ENCODE measurements at regions not wholly inside any gene's neighbourhood (a gene's known extent, or its start where the extent isn't known, plus 50 kb on each side); places are given as distances from the start of the nearest gene placed in this dataset.
"Not testable (repeated sequence)": the region's sequence is repeated elsewhere in the genome, so short reads cannot be mapped to it uniquely, and the experiment has no call there.

DNA sequence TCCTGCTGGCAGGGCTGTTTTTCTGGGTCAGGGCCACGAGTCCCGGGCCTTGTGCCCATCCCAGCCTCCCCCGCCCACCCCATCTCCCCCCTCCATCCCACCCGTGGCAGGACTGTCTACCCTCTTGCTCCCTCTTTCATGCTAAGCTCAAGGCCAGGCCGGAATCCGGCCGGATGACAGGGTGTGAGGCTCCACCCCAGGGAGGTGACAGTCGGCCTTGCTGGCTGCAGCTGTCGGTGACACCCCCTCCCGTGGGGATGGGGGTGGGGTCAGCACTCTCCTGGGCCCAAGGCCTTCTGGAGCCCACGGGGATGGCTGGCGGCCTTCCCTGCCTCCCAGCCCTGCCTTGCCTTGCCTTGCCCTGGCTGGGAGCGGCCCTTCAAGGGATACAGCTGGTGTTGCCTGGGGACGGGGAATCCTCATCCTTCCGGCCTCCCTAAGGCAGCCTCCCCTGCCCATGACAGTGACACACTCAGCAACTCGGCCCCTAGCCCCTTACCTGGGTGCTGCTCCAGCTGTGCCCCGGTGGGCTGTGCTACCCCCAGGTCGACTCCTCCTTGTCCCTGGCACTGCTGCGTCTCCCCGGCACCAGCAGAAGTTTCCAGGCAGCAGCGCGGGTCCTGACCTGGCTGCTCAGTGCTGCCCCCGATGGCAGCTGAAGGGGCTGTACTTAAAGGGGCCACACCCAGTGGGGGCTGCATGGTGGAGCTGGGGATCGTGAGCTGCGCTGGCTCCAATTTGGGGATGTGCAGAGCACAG lies 303.9 kb downstream of the CCDC74A start:
- H3K27ac ChIP-seq (ENCODE audit: extremely low read depth, low read depth, low read length); H3K4me3 ChIP-seq; FAIRE-seq; POLR2A ChIA-PET; H3K79me2 ChIP-seq (ENCODE audit: control insufficient read depth, insufficient read depth, low read length); in situ Hi-C loops (cut with MboI); H3K9me1 ChIP-seq (ENCODE audit: control insufficient read depth, insufficient read depth, low read length); intact Hi-C loops (cut with micrococcal nuclease); H3K36me3 ChIP-seq (ENCODE audit: control insufficient read depth, insufficient read depth, low read length); H3K9ac ChIP-seq (ENCODE audit: insufficient read depth in 1 of 2, low read depth in 2 of 2, low read length in 2 of 2); H3K4me1 ChIP-seq (replicated peaks in 1 of 2; ENCODE audit: control insufficient read depth in 2 of 2, insufficient read depth in 2 of 2, low read length in 2 of 2); H4K20me1 ChIP-seq (replicated peaks; ENCODE audit: control insufficient read depth, insufficient read depth, low read length); H3K4me2 ChIP-seq (ENCODE audit: insufficient read depth, low read length); CTCF ChIA-PET (ENCODE audit: low intra/inter-chr PET ratio); H3K9me3 ChIP-seq (replicated peaks; ENCODE audit: control insufficient read depth, insufficient read depth, low read depth, low read length); BruUV-seq (replicated peaks): not testable (repeated sequence)
- DNase-seq (ENCODE audit: extremely low read depth in 1 of 4, low spot score in 3 of 4) (peak; percentile 49 to 54 (median 52)), ATAC-seq (peak; percentile 91)
- Histone ChIP-seq H2AFZ (ENCODE audit: low read depth, low read length) (peak overlapping the region; percentile 58; the same call in 1 of the 2 replicates), H3K27me3 (ENCODE audit: control insufficient read depth in 2 of 2, insufficient read depth in 2 of 2, low read length in 2 of 2) (peaks cover 0 to 10% of the 10 kb centered on the region in 2 experiments; a peak in 1 of 5 replicates)
- TF ChIP-seq MAZ (CRISPR knock-in tag; conservative IDR thresholded peaks at IDR 0.05 in 1 of 2, IDR thresholded peaks at IDR 0.05 in 1 of 2), result 0 out of 4 replicates have a peak, but pooled peaks of 1 of the 2 experiments have one; percentile 17
- TF ChIP-seq, protein P1, sequence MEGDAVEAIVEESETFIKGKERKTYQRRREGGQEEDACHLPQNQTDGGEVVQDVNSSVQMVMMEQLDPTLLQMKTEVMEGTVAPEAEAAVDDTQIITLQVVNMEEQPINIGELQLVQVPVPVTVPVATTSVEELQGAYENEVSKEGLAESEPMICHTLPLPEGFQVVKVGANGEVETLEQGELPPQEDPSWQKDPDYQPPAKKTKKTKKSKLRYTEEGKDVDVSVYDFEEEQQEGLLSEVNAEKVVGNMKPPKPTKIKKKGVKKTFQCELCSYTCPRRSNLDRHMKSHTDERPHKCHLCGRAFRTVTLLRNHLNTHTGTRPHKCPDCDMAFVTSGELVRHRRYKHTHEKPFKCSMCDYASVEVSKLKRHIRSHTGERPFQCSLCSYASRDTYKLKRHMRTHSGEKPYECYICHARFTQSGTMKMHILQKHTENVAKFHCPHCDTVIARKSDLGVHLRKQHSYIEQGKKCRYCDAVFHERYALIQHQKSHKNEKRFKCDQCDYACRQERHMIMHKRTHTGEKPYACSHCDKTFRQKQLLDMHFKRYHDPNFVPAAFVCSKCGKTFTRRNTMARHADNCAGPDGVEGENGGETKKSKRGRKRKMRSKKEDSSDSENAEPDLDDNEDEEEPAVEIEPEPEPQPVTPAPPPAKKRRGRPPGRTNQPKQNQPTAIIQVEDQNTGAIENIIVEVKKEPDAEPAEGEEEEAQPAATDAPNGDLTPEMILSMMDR (IDR thresholded peaks at IDR 0.05 in 2 of 3, conservative IDR thresholded peaks at IDR 0.05 in 1 of 3; ENCODE audit: insufficient read depth in 2 of 3, low read depth in 1 of 3, low read length in 3 of 3), result peak; percentile 51 to 63 (median 57)
- TF ChIP-seq, protein P2, sequence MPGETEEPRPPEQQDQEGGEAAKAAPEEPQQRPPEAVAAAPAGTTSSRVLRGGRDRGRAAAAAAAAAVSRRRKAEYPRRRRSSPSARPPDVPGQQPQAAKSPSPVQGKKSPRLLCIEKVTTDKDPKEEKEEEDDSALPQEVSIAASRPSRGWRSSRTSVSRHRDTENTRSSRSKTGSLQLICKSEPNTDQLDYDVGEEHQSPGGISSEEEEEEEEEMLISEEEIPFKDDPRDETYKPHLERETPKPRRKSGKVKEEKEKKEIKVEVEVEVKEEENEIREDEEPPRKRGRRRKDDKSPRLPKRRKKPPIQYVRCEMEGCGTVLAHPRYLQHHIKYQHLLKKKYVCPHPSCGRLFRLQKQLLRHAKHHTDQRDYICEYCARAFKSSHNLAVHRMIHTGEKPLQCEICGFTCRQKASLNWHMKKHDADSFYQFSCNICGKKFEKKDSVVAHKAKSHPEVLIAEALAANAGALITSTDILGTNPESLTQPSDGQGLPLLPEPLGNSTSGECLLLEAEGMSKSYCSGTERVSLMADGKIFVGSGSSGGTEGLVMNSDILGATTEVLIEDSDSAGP (CRISPR knock-in tag; IDR thresholded peaks at IDR 0.05), result peak; percentile 89
- 4% methylated on average over 12 of the region's 25 CpGs for WGBS (ENCODE audit: insufficient coverage, low coverage, missing lambda C conversion rate)

DNA sequence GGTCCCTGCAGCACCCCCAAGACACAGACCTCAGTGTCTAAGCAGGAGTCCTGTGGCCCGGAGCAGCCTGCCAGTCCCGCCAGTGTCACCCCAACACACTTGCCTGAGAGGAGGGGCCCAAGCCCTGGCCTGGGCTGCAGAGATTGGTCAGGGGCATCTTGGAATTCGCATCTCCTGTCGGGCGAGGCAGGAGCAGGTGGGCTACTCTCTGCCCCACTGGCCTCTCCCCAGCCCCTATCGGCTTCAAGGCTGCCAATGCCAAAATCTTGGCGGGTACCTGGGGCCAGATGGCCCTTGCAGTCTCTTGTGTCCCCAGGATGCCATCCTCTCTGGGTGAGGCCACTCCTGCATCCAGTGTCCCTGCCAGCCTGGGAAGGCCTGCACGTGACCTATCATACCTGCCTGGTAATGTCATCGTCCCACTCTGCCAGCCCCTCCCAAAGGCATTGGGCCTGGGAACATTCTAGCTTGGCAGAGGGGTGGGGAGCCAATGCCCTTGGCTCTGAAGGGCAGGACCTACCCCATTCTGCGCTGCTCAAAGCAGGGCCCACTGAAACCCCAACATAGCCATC lies 304.6 kb downstream of the CCDC74A start:
- H2AFZ ChIP-seq (ENCODE audit: low read depth, low read length); H4K20me1 ChIP-seq (replicated peaks; ENCODE audit: control insufficient read depth, insufficient read depth, low read length); BruUV-seq (replicated peaks); intact Hi-C loops (cut with micrococcal nuclease); in situ Hi-C loops (cut with MboI); H3K4me3 ChIP-seq; POLR2A ChIA-PET; H3K4me2 ChIP-seq (ENCODE audit: insufficient read depth, low read length); H3K4me1 ChIP-seq (replicated peaks in 1 of 2; ENCODE audit: control insufficient read depth in 2 of 2, insufficient read depth in 2 of 2, low read length in 2 of 2); FAIRE-seq; H3K9me3 ChIP-seq (replicated peaks; ENCODE audit: control insufficient read depth, insufficient read depth, low read depth, low read length); DNase-seq (ENCODE audit: extremely low read depth in 1 of 4, low spot score in 3 of 4); ATAC-seq; H3K9me1 ChIP-seq (ENCODE audit: control insufficient read depth, insufficient read depth, low read length); H3K27ac ChIP-seq (ENCODE audit: extremely low read depth, low read depth, low read length); H3K79me2 ChIP-seq (ENCODE audit: control insufficient read depth, insufficient read depth, low read length); H3K9ac ChIP-seq (ENCODE audit: insufficient read depth in 1 of 2, low read depth in 2 of 2, low read length in 2 of 2); CTCF ChIA-PET (ENCODE audit: low intra/inter-chr PET ratio); H3K36me3 ChIP-seq (ENCODE audit: control insufficient read depth, insufficient read depth, low read length): not testable (repeated sequence)
- H3K27me3 ChIP-seq (ENCODE audit: control insufficient read depth in 2 of 2, insufficient read depth in 2 of 2, low read length in 2 of 2), result peaks cover 0 to 10% of the 10 kb centered on the region in 2 experiments; a peak in 1 of 5 replicates
- 1% methylated on average over 10 of the region's 10 CpGs for WGBS (ENCODE audit: insufficient coverage, low coverage, missing lambda C conversion rate)

Data from K562 (cell line).